Suppressor macrophage (primary cell): ENCODE measurements at regions not wholly inside any gene's neighbourhood (a gene's known extent, or its start where the extent isn't known, plus 50 kb on each side); places are given as distances from the start of the nearest gene placed in this dataset.

Source experiments
- DNase-seq, 4 experiments: peaks; one replicate each; pipeline ENCODE4 v3.0.0-alpha.2; 2020 to 2022

DNA sequence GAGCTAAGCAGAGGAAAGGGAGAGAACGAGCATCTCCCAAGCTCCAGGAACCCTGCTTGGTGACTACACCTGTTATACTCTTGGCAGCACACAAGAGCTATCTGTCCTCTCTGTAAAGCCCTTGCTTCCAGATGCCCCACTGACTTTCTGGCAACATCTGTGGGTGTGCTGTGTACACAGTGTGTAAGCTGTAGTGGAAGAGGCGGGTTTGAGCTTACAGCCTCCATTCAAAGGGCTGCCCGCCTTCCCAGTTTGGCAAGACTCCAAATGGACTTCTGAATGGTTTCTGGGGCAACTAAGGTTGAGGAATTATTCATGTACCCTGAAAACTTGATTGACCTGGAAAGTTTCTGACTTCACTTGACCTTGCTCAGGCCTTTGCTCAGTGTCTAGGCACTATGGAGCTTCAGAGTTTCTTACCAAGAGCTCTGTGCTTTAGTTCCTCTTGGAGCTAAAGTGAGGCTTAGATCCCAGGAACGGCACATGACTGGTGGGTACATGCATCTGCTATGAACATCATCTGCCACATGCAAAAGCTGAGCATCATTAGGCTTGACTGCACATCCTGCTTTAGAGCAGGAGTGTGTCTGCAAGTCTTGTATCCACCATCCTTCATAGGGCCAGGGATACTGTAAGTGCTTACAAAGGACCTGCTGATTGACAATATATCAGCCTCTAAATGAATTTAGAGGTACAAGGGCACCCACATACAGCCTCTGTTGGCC, 290.9 kb upstream of the SIX2 start:
- DNase-seq: no peak

GRCh38 chr2:45299361-45299760, 290.1 kb upstream of the SIX2 start:
- no peak for DNase-seq

DNA sequence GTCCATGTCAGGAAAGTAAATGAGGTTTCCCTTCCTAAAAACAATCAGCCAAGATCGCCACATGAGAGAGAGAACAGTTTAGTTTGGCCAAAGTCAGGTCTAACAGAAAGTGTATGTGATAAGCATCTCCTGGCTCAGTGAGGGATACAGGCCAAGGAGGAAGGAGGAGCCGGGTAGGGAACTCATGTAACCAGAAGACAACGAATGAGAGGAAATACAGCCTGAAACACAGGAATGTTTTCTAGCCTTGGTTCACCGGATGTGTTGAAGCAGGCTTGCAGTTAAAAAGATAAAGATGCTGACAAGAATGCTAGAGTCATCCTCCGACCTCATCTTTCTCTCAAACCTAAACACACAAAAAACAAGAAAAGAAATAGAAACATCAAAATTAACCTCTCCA, 283.9 kb upstream of the SIX2 start:
- no peak for DNase-seq

GRCh38 chr2:45291296-45291701, 282.0 kb upstream of the SIX2 start:
- no peak for DNase-seq

GRCh38 chr2:45289997-45290709, 280.9 kb upstream of the SIX2 start:
- DNase-seq: peak in 3 of 4 experiments; percentile 1 to 34 (median 3)

DNA sequence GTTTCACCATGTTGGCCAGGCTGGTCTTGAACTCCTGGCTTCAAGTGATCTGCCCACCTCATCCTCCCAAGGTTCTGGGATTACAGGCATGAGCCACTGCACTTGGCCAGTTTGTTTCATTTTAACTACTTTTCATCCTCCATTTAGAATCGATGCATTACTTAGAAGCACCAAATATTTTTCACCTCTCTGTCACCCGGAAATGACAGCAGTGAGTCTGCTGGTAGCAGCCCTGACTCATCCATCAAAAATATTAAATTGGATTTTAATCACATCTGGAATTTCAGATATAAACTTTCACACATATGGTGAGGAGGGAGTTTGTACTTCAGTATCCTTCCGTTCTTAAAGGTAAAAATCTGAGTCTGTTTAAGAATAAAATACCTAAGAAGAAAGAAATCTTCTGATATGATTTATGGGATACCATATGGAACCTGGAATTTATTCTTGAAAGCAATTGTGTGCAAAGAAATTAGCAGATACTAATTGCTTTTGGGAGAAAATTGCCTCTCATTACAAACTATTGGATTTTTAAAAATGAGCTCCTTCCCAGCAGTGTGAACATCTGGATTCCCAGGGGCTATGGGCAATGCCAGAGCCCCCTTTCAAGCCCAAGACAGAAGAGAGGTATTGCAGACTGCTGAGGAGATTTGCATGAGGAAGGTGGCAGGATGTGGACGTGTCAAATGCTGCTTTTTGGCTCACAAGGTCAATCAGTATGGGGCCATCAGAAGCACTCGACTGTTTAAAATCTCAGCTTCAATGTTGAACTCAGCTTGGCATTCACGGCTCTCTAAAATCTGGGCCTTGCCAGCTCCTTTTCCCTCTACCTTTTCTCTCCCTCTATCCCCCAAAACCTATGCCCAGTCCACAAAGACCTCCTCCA, 279.5 kb upstream of the SIX2 start:
- DNase-seq: no peak

DNA sequence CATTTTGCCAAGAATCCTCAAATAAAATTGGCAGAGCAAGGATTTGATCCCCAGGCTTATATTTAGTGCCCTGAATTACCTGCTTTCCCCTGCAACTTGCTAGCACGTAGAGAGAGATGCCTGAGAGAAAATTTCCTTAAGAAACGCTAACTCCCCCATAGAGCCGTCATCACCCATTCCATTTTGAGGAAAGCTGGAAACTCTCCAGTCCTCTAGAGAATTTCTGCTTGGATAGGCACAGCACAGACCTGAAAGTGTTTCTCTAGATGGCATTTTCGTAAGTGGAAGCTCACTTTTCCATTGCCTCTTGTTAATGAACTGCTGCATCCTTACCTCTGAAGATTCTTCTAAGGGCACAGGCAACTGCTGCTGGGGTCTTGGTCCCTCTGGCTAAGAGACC, 277.8 kb upstream of the SIX2 start:
- DNase-seq: no peak

- DNase-seq: no peak
These were observed 276.6 kb upstream of the SIX2 start for GRCh38 chr2:45285771-45286390.

GRCh38 chr2:45285311-45285710, 276.1 kb upstream of the SIX2 start:
- no peak for DNase-seq

- DNase-seq: no peak
These were observed 275.4 kb upstream of the SIX2 start for GRCh38 chr2:45284621-45284995.

GRCh38 chr2:45283764-45284620, 274.7 kb upstream of the SIX2 start:
- DNase-seq: no peak

DNA sequence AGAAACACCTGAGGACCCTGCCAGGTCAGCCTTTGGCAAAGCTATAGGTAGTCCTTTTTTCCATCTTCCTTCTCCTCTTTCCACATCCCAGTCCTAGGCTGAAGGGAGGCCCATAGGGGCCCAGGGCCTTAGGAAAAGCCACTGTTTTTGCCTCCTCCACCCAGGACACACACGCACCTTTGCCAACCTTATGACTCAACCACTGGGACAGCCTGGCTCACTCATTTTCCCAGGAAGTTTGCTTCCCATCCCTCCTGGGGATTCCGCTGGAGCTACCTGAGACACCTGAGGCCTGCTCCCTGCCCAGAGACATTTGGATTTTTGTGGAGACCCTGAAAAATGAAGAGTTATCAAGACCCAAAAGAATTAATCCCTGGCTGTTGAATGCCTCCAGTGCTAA, 273.4 kb upstream of the SIX2 start:
- no peak for DNase-seq

GRCh38 chr2:45281311-45281710, 272.1 kb upstream of the SIX2 start:
- no peak for DNase-seq

DNA sequence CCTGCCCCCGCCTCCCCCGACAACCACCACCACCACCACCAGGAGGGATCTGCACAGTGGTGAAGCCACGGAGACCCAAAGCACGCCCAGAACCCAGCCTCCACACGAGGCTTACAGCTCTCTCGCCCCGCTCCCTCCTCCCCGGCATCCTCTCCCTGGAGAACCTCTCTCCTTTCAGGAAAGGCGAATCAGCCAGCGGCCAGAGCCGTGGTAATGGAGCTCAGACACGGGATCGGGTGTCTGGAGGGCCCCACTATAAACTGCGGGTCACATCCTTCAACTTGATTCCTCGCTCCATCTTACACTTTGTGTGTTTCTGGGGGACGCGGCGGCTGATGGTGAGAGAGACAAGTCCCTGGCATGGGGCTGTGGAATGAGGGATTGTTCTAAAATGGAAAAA, 271.5 kb upstream of the SIX2 start:
- no peak for DNase-seq

- DNase-seq: no peak
These were observed 270.1 kb upstream of the SIX2 start for GRCh38 chr2:45279356-45279755.

DNA sequence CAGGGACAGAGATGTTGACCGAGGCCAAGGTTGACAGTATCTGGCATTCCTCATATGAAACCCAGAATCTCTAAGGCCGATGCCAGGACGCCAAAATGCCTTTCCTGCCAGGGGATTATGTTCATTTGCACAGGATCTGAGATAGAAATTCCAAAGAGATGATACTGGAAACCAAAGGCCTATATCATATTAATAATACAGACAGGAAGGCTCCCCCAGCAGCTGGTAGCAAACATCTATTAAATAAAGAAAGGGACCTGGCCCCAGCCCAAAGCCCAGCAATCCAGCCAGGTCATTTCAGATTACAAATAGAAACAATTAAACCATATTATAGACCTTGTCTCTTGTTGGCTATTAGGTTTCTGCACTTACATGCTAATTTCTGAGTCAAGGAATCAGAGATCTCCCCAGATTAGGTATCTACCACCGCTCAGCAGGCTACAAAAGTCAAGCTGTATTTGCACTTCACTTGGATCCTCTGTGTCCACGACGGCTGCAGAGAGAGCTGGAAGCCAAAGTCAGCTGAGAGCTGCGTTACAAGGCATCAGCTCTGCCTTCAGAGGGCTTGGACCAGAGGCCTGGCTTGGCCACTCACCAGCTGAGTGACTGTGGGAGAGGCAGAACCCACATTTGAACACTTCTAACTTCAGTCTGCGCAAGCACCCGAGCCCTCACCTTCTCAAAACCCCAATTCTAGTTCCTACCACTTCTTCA, 269.3 kb upstream of the SIX2 start:
- no peak for DNase-seq

DNA sequence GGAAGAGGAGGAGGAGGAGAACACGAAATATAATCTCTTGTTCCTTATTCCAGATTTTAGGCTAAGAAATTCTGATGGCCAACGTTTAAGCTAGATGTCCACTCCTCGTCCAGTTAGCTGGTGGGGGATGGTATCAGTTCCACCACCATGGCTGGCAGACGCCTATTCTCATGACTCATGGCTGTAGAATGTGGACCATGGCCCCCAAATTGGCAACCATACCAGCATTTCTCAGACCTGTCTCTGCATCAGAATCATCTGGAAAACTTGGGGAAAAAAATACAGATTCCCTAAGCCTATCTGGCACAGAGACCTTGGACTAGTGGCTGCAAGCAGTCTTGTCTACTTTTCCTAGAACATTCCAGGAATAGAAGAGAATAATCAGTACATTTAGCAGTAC, 267.7 kb upstream of the SIX2 start:
- DNase-seq: no peak

- DNase-seq: no peak
These were observed 266.6 kb upstream of the SIX2 start for GRCh38 chr2:45275806-45276205.

- DNase-seq: no peak
These were observed 266.1 kb upstream of the SIX2 start for GRCh38 chr2:45275242-45275805.

GRCh38 chr2:45274250-45274926, 265.1 kb upstream of the SIX2 start:
- DNase-seq: no peak
